Astrocyte (in vitro differentiated cells and primary cell): ENCODE measurements at regions not wholly inside any gene's neighbourhood (a gene's known extent, or its start where the extent isn't known, plus 50 kb on each side); places are given as distances from the start of the nearest gene placed in this dataset.

Experiments used
- DNase-seq: peaks from one replicate; pipeline ENCODE4 v3.0.0-alpha.2; 2010; ENCODE audit warnings: low read depth
- FAIRE-seq: peaks from 2 replicates; lab custom pipeline; 2011; peaks lifted over from hg19 to GRCh38; lab: Jason Lieb, UNC
- H2AFZ ChIP-seq: 2 replicates; pipeline ENCODE4 v1.6.0; 2012; ENCODE audit warnings: low read depth, low read length, inconsistent platforms
- H3K27ac ChIP-seq: 2 replicates; pipeline ENCODE4 v1.5.1; 2011; ENCODE audit warnings: low read depth, low read length, inconsistent platforms
- H3K27me3 ChIP-seq: 2 replicates; pipeline ENCODE4 v1.6.0; 2011; ENCODE audit warnings: low read length, inconsistent platforms; ENCODE audit not compliant: insufficient read depth
- H3K36me3 ChIP-seq: 2 replicates; pipeline ENCODE4 v1.5.1; 2011; ENCODE audit warnings: low read length, inconsistent platforms; ENCODE audit not compliant: insufficient read depth
- H3K4me1 ChIP-seq: 2 replicates; pipeline ENCODE4 v1.5.1; 2011; ENCODE audit warnings: low read length, inconsistent platforms; ENCODE audit not compliant: insufficient read depth
- H3K4me2 ChIP-seq: 2 replicates; pipeline ENCODE4 v1.6.0; 2012; ENCODE audit warnings: low read length, inconsistent platforms
- H3K4me3 ChIP-seq: 2 replicates; pipeline ENCODE4 v1.5.1; 2011; ENCODE audit warnings: low read depth, mild to moderate bottlenecking, low read length, inconsistent platforms; ENCODE audit not compliant: insufficient read depth
- H3K79me2 ChIP-seq: 2 replicates; pipeline ENCODE4 v1.6.0; 2012; ENCODE audit warnings: mild to moderate bottlenecking, low read length, inconsistent platforms; ENCODE audit not compliant: insufficient read depth
- H3K9ac ChIP-seq: 2 replicates; pipeline ENCODE4 v1.6.0; 2012; ENCODE audit warnings: mild to moderate bottlenecking, low read length, inconsistent platforms
- H3K9me3 ChIP-seq: 2 replicates; pipeline ENCODE4 v1.5.1; 2012; ENCODE audit warnings: low read depth, mild to moderate bottlenecking, low read length, inconsistent platforms; ENCODE audit not compliant: insufficient read depth
- H4K20me1 ChIP-seq: 2 replicates; pipeline ENCODE4 v1.6.0; 2012; ENCODE audit warnings: low read length, inconsistent platforms; ENCODE audit not compliant: insufficient read depth
- H3K27ac Mint-ChIP-seq: one replicate; pipeline ENCODE4 v1.8.0; 2021; ENCODE audit warnings: mild to moderate bottlenecking, mixed read lengths; ENCODE audit not compliant: unreplicated experiment
- H3K27me3 Mint-ChIP-seq: one replicate; pipeline ENCODE4 v1.8.0; 2021; ENCODE audit warnings: low read depth, mixed read lengths; ENCODE audit not compliant: unreplicated experiment
- H3K36me3 Mint-ChIP-seq: one replicate; pipeline ENCODE4 v1.8.0; 2021; ENCODE audit warnings: low read depth, mixed read lengths; ENCODE audit not compliant: unreplicated experiment
- H3K4me1 Mint-ChIP-seq: one replicate; pipeline ENCODE4 v1.8.0; 2021; ENCODE audit warnings: low read depth, mixed read lengths; ENCODE audit not compliant: unreplicated experiment
- H3K4me3 Mint-ChIP-seq: one replicate; pipeline ENCODE4 v1.8.0; 2021; ENCODE audit warnings: mild to moderate bottlenecking, moderate library complexity, mixed read lengths; ENCODE audit not compliant: unreplicated experiment
- H3K9me3 Mint-ChIP-seq: one replicate; pipeline ENCODE4 v1.8.0; 2021; ENCODE audit warnings: mild to moderate bottlenecking, mixed read lengths; ENCODE audit not compliant: unreplicated experiment
- EZH2 ChIP-seq: IDR thresholded peaks from 2 replicates; pipeline ENCODE4 v1.6.1; 2012; ENCODE audit warnings: mild to moderate bottlenecking, low read length, inconsistent platforms; ENCODE audit not compliant: insufficient read depth
- TF ChIP-seq, protein P1 (sequence below): IDR thresholded peaks from 2 replicates; pipeline ENCODE4 v1.5.1; 2011; ENCODE audit warnings: low read depth, mild to moderate bottlenecking, inconsistent platforms, low read length, moderate library complexity; ENCODE audit not compliant: insufficient read depth

DNA sequence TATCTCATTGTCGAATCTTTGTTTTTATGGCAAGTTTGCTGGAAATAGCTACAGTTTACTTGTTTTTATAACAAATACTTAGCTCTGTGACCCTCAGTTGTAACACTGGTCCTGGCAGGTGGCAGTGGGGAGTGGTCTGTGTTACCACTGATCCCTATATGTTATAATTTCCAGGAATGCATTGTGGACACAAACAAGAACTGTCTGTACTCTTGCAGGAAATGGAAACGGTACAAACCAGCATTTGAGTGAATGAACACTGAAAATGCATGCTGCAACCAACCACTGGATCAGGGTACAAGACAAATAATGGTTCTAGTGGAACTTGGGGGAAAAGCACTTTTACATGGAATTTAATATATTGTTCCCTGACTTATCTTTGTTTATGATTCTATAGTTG, 66.5 kb upstream of the PJA2 start:
- no peaks in the 10 kb centered on the region for H3K27me3 ChIP-seq
- H3K4me2 ChIP-seq: no peak overlapping the region
- Mint-ChIP-seq H3K36me3 (no peaks in the 10 kb centered on the region), H3K4me1 (no peaks in the 10 kb centered on the region), H3K27ac (no peak overlapping the region), H3K9me3 (no peaks in the 10 kb centered on the region), H3K4me3 (no peak overlapping the region), H3K27me3 (no peaks in the 10 kb centered on the region)
- H3K4me1 ChIP-seq: no peaks in the 10 kb centered on the region
- H4K20me1 ChIP-seq: no peaks in the 10 kb centered on the region
- no peaks in the 10 kb centered on the region for H3K79me2 ChIP-seq
- H3K9ac ChIP-seq: no peak overlapping the region
- no peak overlapping the region for H3K27ac ChIP-seq
- no peak overlapping the region for H3K4me3 ChIP-seq
- no peak for FAIRE-seq
- H3K9me3 ChIP-seq: no peaks in the 10 kb centered on the region
- H3K36me3 ChIP-seq: no peaks in the 10 kb centered on the region
- H2AFZ ChIP-seq: no peak overlapping the region
- no peak for DNase-seq
- TF ChIP-seq EZH2: no peak
- TF ChIP-seq, protein P1, sequence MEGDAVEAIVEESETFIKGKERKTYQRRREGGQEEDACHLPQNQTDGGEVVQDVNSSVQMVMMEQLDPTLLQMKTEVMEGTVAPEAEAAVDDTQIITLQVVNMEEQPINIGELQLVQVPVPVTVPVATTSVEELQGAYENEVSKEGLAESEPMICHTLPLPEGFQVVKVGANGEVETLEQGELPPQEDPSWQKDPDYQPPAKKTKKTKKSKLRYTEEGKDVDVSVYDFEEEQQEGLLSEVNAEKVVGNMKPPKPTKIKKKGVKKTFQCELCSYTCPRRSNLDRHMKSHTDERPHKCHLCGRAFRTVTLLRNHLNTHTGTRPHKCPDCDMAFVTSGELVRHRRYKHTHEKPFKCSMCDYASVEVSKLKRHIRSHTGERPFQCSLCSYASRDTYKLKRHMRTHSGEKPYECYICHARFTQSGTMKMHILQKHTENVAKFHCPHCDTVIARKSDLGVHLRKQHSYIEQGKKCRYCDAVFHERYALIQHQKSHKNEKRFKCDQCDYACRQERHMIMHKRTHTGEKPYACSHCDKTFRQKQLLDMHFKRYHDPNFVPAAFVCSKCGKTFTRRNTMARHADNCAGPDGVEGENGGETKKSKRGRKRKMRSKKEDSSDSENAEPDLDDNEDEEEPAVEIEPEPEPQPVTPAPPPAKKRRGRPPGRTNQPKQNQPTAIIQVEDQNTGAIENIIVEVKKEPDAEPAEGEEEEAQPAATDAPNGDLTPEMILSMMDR: no peak

DNA sequence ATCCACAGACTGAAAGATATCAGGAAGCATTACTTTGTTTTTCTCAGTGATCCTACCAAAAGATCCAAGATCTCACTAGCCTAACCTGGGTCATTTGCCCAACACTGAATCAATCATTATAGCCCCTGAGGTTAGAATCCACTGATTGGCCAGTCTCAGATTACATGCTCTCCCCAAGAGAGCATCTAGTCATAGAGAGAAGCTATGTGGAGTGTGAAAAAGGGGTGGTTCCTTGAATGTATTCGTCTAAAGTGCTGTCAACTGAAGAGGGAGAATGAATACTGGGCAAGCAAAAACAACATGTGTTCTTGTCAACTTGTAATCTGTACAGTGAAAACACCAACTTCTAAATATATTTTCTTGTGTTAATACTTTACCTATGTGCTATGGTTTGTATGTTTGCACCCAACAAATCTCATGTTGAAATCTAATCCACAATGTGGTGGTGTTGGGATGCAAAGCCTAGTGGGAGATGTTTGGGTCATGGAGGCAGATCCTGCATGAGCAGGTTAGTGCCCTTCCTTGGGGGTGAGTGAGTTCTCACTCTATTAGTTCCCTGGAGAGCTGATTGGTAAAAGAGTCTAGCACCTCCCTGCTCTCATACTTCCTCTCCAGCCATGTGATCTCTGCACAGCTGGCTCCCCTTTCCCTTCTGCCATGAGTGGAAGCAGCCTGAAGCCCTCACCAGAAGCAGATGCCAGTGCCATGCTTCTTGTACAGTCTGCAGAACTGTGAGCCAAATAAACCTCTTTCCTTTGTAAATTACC, 60.3 kb upstream of the PJA2 start:
- Histone ChIP-seq H4K20me1 (no peaks in the 10 kb centered on the region), H3K79me2 (no peaks in the 10 kb centered on the region), H2AFZ (no peak overlapping the region), H3K4me2 (no peak overlapping the region), H3K27ac (no peak overlapping the region), H3K36me3 (no peaks in the 10 kb centered on the region), H3K27me3 (no peaks in the 10 kb centered on the region), H3K4me1 (no peaks in the 10 kb centered on the region), H3K9me3 (no peaks in the 10 kb centered on the region), H3K9ac (no peak overlapping the region), H3K4me3 (no peak overlapping the region)
- Mint-ChIP-seq H3K4me3 (no peak overlapping the region), H3K4me1 (no peaks in the 10 kb centered on the region), H3K27me3 (peaks cover 5% of the 10 kb centered on the region), H3K9me3 (peaks cover 1% of the 10 kb centered on the region), H3K36me3 (no peaks in the 10 kb centered on the region), H3K27ac (no peak overlapping the region)
- DNase-seq (no peak), FAIRE-seq (no peak)
- TF ChIP-seq, protein P1: no peak
- no peak for TF ChIP-seq EZH2

DNA sequence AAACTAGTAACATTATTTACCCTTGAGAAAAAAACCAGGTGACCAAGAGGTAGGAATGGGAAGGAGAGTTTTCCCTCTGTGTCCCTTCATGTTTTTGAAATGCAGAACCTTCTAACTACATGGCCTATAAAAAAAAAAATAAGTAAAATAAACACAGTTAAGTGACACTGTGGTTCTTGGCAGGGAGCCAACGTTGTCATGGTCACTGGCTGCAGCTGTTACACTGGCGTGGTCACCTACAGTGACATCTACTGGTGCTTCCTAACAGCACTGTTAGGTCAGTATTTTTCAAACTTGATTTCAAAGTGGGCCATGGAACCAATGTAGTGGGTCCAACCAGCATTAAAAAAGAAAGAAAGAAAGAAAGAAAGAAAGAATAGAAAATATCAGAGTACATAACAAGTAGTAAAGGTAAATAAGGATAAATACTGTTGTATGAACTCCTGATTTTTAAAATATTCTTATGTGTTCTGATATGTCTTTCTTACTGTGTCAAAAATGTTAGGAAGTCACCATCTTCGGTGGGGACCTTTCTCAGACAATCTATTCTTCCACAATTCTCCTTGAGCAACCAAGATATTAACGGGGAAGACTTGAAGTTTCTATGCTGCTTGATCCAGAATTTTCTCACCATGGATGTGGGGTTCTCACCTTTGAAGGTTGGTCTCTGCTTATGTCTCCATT, 59.1 kb upstream of the PJA2 start:
- no peak overlapping the region for H3K27ac Mint-ChIP-seq

More for the DNA sequence above, 59.1 kb upstream of the PJA2 start:
- Histone ChIP-seq H3K79me2 (no peaks in the 10 kb centered on the region), H2AFZ (no peak overlapping the region), H4K20me1 (no peaks in the 10 kb centered on the region), H3K4me2 (peak overlapping the region; percentile 3), H3K9me3 (no peaks in the 10 kb centered on the region), H3K27me3 (no peaks in the 10 kb centered on the region), H3K4me3 (no peak overlapping the region), H3K36me3 (no peaks in the 10 kb centered on the region), H3K4me1 (no peaks in the 10 kb centered on the region), H3K27ac (no peak overlapping the region), H3K9ac (no peak overlapping the region)
- DNase-seq (peak; percentile 88), FAIRE-seq (no peak)
- Mint-ChIP-seq H3K4me3 (no peak overlapping the region), H3K9me3 (peaks cover 1% of the 10 kb centered on the region), H3K36me3 (no peaks in the 10 kb centered on the region), H3K27me3 (peaks cover 5% of the 10 kb centered on the region), H3K4me1 (no peaks in the 10 kb centered on the region)
- TF ChIP-seq EZH2: no peak
- TF ChIP-seq, protein P1: peak; percentile 86
